IMR-90 (cell line): ENCODE measurements at regions not wholly inside any gene's neighbourhood (a gene's known extent, or its start where the extent isn't known, plus 50 kb on each side); places are given as distances from the start of the nearest gene placed in this dataset.

Source experiments
- MAZ ChIP-seq: IDR thresholded peaks from 2 replicates; pipeline ENCODE4 v1.6.1; 2012; ENCODE audit warnings: low read depth, mild to moderate bottlenecking, low read length, improper control_type of control experiment, moderate library complexity, borderline replicate concordance
- POLR2A ChIP-seq: IDR thresholded peaks from 2 replicates; pipeline ENCODE4 v1.6.1; 2012; ENCODE audit warnings: mild to moderate bottlenecking, low read depth, low read length
- SMC3 ChIP-seq: fragments of 150-350 bp; IDR thresholded peaks from 2 replicates; pipeline ENCODE4 v1.6.1; 2016; ENCODE audit warnings: low read depth, mild to moderate bottlenecking, antibody characterized with exemption, low read length, moderate library complexity
- TF ChIP-seq, protein P1 (sequence below): conservative IDR thresholded peaks from 2 replicates; pipeline ENCODE4 v1.5.1; 2012; ENCODE audit warnings: mild to moderate bottlenecking, low read depth, low read length, improper control_type of control experiment

DNA sequence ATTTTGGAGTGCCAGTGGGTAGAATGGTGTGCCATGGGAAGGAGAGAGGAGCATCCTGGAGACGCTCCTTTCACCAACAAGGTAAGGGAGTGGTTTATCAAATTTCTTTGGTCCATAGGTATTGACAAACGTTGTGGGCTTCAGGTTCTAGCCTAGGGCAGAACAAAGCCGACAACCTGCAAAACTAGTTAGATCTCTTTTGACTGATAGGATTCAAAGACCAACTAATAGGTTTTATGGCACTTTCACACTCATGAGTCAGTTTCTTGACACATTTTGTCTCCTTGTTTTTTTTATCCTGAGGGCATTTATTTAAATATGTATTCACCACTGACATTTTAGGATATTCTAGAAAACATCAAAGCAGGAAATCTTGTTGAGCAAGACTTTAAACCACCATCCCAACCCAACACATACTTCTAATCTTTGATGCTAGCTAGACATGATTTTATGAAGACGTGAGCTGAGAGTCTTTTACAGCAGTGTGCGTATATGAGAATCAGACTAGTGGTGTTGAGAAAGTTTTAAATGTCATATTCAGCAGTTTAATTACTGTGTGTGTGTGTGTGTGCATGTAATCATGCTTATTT is 370.4 kb upstream of the HSF2 start:
- TF ChIP-seq, protein P1, sequence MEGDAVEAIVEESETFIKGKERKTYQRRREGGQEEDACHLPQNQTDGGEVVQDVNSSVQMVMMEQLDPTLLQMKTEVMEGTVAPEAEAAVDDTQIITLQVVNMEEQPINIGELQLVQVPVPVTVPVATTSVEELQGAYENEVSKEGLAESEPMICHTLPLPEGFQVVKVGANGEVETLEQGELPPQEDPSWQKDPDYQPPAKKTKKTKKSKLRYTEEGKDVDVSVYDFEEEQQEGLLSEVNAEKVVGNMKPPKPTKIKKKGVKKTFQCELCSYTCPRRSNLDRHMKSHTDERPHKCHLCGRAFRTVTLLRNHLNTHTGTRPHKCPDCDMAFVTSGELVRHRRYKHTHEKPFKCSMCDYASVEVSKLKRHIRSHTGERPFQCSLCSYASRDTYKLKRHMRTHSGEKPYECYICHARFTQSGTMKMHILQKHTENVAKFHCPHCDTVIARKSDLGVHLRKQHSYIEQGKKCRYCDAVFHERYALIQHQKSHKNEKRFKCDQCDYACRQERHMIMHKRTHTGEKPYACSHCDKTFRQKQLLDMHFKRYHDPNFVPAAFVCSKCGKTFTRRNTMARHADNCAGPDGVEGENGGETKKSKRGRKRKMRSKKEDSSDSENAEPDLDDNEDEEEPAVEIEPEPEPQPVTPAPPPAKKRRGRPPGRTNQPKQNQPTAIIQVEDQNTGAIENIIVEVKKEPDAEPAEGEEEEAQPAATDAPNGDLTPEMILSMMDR: no peak
- TF ChIP-seq POLR2A (no peak), MAZ (no peak), SMC3 (no peak)
